HG03354 (cell line): ENCODE measurements at regions not wholly inside any gene's neighbourhood (a gene's known extent, or its start where the extent isn't known, plus 50 kb on each side); places are given as distances from the start of the nearest gene placed in this dataset.

ENCODE experiments used
- ATAC-seq: cut with Tn5 transposase; IDR thresholded peaks from one replicate; pipeline ENCODE4 v1.9.1; 2021; ENCODE audit warnings: mild to moderate bottlenecking; ENCODE audit not compliant: unreplicated experiment, poor library complexity, severe bottlenecking

- ATAC-seq, result no peak
These were observed 370.6 kb downstream of the SAMD5 start for GRCh38 chr6:147879031-147879580.

GRCh38 chr6:147881432-147881831 is 372.9 kb downstream of the SAMD5 start:
- no peak for ATAC-seq

GRCh38 chr6:147888374-147888773 is 379.9 kb downstream of the SAMD5 start:
- ATAC-seq, result no peak

- no peak for ATAC-seq
These were observed 383.2 kb downstream of the SAMD5 start for GRCh38 chr6:147891671-147892070.

GRCh38 chr6:147892476-147892875 is 384.0 kb downstream of the SAMD5 start:
- ATAC-seq, result no peak

GRCh38 chr6:147895272-147895671 is 386.8 kb downstream of the SAMD5 start:
- ATAC-seq, result no peak

- no peak for ATAC-seq
These were observed 391.8 kb downstream of the SAMD5 start for GRCh38 chr6:147900247-147900830.

- ATAC-seq, result no peak
These were observed 394.8 kb downstream of the SAMD5 start for GRCh38 chr6:147903321-147903720.

- ATAC-seq, result no peak
These were observed 395.4 kb downstream of the SAMD5 start for GRCh38 chr6:147903931-147904330.

GRCh38 chr6:147904416-147904815 is 395.9 kb downstream of the SAMD5 start:
- no peak for ATAC-seq

GRCh38 chr6:147905711-147906110 is 397.2 kb downstream of the SAMD5 start:
- no peak for ATAC-seq

GRCh38 chr6:147906361-147906760 is 397.9 kb downstream of the SAMD5 start:
- ATAC-seq, result no peak

- no peak for ATAC-seq
These were observed 401.1 kb downstream of the SAMD5 start for GRCh38 chr6:147909640-147910039.

- ATAC-seq, result no peak
These were observed 401.8 kb downstream of the SAMD5 start for GRCh38 chr6:147910281-147910680.

GRCh38 chr6:147911057-147911456 is 402.6 kb downstream of the SAMD5 start:
- ATAC-seq, result no peak

- ATAC-seq, result no peak
These were observed 403.2 kb downstream of the SAMD5 start for GRCh38 chr6:147911686-147912085.

- no peak for ATAC-seq
These were observed 414.3 kb downstream of the SAMD5 start for GRCh38 chr6:147922799-147923198.

GRCh38 chr6:147924598-147924997 is 416.1 kb downstream of the SAMD5 start:
- no peak for ATAC-seq

GRCh38 chr6:147925826-147926225 is 416.8 kb upstream of the SASH1 start:
- ATAC-seq, result no peak

- no peak for ATAC-seq
These were observed 411.9 kb upstream of the SASH1 start for GRCh38 chr6:147930745-147931144.

- ATAC-seq, result no peak
These were observed 409.4 kb upstream of the SASH1 start for GRCh38 chr6:147933224-147933623.

GRCh38 chr6:147935656-147936055 is 407.0 kb upstream of the SASH1 start:
- ATAC-seq, result no peak
